K562 (cell line): ENCODE measurements at regions not wholly inside any gene's neighbourhood (a gene's known extent, or its start where the extent isn't known, plus 50 kb on each side); places are given as distances from the start of the nearest gene placed in this dataset.

Experiments
- ATAC-seq: fragments of 200-7000 bp; cut with Tn5 transposase; 3 replicates; pipeline ENCODE4 v1.9.1; 2020; ENCODE audit warnings: moderate library complexity
- BruUV-seq: library from RNA; stranded (reverse); fragments of 400-500 nt; replicated peaks from 2 replicates; lab custom pipeline; 2021; lab: Mats Ljungman, UMichigan
- CTCF ChIA-PET: fragments of 300-600 bp; formaldehyde crosslinking; extraction: SDS; loops from one replicate; lab custom pipeline; 2021; ENCODE audit warnings: low intra/inter-chr PET ratio; lab: Yijun Ruan, JAX
- POLR2A ChIA-PET: fragments of 300-600, 350-650 bp; sonication (Branson Sonifier 250); formaldehyde crosslinking; extraction: SDS; loops from one replicate; lab custom pipeline; 2021; ENCODE audit warnings: antibody characterized with exemption, inconsistent platforms; lab: Yijun Ruan, JAX
- DNase-seq, 4 experiments: peaks; one replicate each; pipeline versions ENCODE4 v3.0.0 to v3.0.0-alpha.2; 2011 to 2018; ENCODE audit warnings: low spot score in 3 of 4, mixed read lengths in 3 of 4; ENCODE audit errors: extremely low read depth in 1 of 4
- FAIRE-seq: peaks from 2 replicates; lab custom pipeline; 2011; peaks lifted over from hg19 to GRCh38; lab: Jason Lieb, UNC
- H2AFZ ChIP-seq: 2 replicates; pipeline ENCODE4 v1.6.0; 2011; ENCODE audit warnings: low read depth, low read length, control low read depth, inconsistent platforms
- H3K27ac ChIP-seq: fragments of 200-600 bp; 3 replicates; pipeline ENCODE4 v1.8.0; 2011; ENCODE audit warnings: low read depth, mild to moderate bottlenecking, control low read depth, inconsistent platforms, low read length, moderate library complexity, mixed read lengths; ENCODE audit errors: extremely low read depth
- H3K27me3 ChIP-seq, 2 experiments: fragments of 300-600 bp in 1 of 2; 2 replicates in 1 of 2; 3 replicates in 1 of 2; pipeline versions ENCODE4 v1.6.0 to v1.8.0; 2011; ENCODE audit warnings: inconsistent platforms in 2 of 2, low read length in 2 of 2, mild to moderate bottlenecking in 1 of 2, mixed read lengths in 1 of 2, moderate library complexity in 1 of 2; ENCODE audit not compliant: control insufficient read depth in 2 of 2, insufficient read depth in 2 of 2
- H3K36me3 ChIP-seq: fragments of 300-600 bp; 3 replicates; pipeline ENCODE4 v1.8.0; 2011; ENCODE audit warnings: mild to moderate bottlenecking, low read length, inconsistent platforms; ENCODE audit not compliant: control insufficient read depth, insufficient read depth
- H3K4me1 ChIP-seq, 2 experiments: fragments of 200-600 bp in 1 of 2; replicated peaks in 1 of 2; 2 replicates in 1 of 2; 3 replicates in 1 of 2; pipeline versions ENCODE4 v1.5.1 to v1.8.0; 2011; ENCODE audit warnings: inconsistent platforms in 2 of 2, low read length in 2 of 2, mild to moderate bottlenecking in 1 of 2, mixed read lengths in 1 of 2, moderate library complexity in 1 of 2; ENCODE audit not compliant: control insufficient read depth in 2 of 2, insufficient read depth in 2 of 2
- H3K4me2 ChIP-seq: 2 replicates; pipeline ENCODE4 v1.6.1; 2011; ENCODE audit warnings: low read length, control low read depth, inconsistent platforms, mixed read lengths; ENCODE audit not compliant: insufficient read depth
- H3K4me3 ChIP-seq: fragments of 200-600 bp; sonication (generic), shearing (Covaris generic); 2 replicates; pipeline ENCODE4 v1.5.1; 2016; ENCODE audit warnings: control low read depth, inconsistent platforms
- H3K79me2 ChIP-seq: fragments of 200-600 bp; 3 replicates; pipeline ENCODE4 v1.8.0; 2011; ENCODE audit warnings: low read length, inconsistent platforms; ENCODE audit not compliant: control insufficient read depth, insufficient read depth
- H3K9ac ChIP-seq, 2 experiments: 2 replicates each; pipeline versions ENCODE4 v1.6.0 to v1.6.1; 2011; ENCODE audit warnings: low read depth in 2 of 2, low read length in 2 of 2, control low read depth in 1 of 2, inconsistent platforms in 1 of 2, mild to moderate bottlenecking in 1 of 2, mixed read lengths in 1 of 2; ENCODE audit not compliant: insufficient read depth in 1 of 2
- H3K9me1 ChIP-seq: one replicate; pipeline ENCODE4 v1.6.0; 2011; ENCODE audit warnings: inconsistent platforms, mild to moderate bottlenecking, low read length, moderate library complexity; ENCODE audit not compliant: control insufficient read depth, insufficient read depth
- H3K9me3 ChIP-seq: replicated peaks from 2 replicates; pipeline ENCODE4 v1.5.1; 2011; ENCODE audit warnings: low read depth, low read length, inconsistent platforms; ENCODE audit not compliant: control insufficient read depth, insufficient read depth
- H4K20me1 ChIP-seq: replicated peaks from 2 replicates; pipeline ENCODE4 v1.6.1; 2011; ENCODE audit warnings: low read length, inconsistent platforms, mixed read lengths; ENCODE audit not compliant: control insufficient read depth, insufficient read depth
- ARNT ChIP-seq, 2 experiments: fragments of 450-650 bp; IDR thresholded peaks; 2 replicates each; pipeline ENCODE4 v1.6.1; 2016; ENCODE audit warnings: mild to moderate bottlenecking in 1 of 2
- CREB5 ChIP-seq: fragments of 250-450 bp; sonication (Bioruptor Pico); IDR thresholded peaks from 2 replicates; pipeline ENCODE4 v1.5.0; 2020; ENCODE audit warnings: mild to moderate bottlenecking
- MAFF ChIP-seq: IDR thresholded peaks from 2 replicates; pipeline ENCODE4 v1.6.1; 2012; ENCODE audit warnings: low read length, improper control_type of control experiment
- NCOA4 ChIP-seq: fragments of 450-650 bp; IDR thresholded peaks from 2 replicates; pipeline ENCODE4 v1.6.1; 2018; ENCODE audit warnings: mild to moderate bottlenecking; ENCODE audit not compliant: partially characterized antibody
- PHTF2 ChIP-seq: fragments of 250-450 bp; sonication (Bioruptor Pico); IDR thresholded peaks from 2 replicates; pipeline ENCODE4 v1.5.0; 2021; ENCODE audit warnings: mild to moderate bottlenecking
- PML ChIP-seq: IDR thresholded peaks from 2 replicates; pipeline ENCODE4 v1.6.1; 2012; ENCODE audit warnings: low read length, inconsistent platforms
- POU5F1 ChIP-seq: fragments of 150-350 bp; IDR thresholded peaks from 2 replicates; pipeline ENCODE4 v1.6.1; 2014; ENCODE audit warnings: borderline replicate concordance, low read length, low read depth, mild to moderate bottlenecking; ENCODE audit not compliant: partially characterized antibody
- TCF3 ChIP-seq: sonication (generic); formaldehyde crosslinking; IDR thresholded peaks from 2 replicates; pipeline ENCODE4 v1.4.0; 2020; ENCODE audit warnings: mild to moderate bottlenecking, missing genetic modification reagents
- TEAD4 ChIP-seq, 2 experiments: sonication (generic) in 1 of 2; formaldehyde crosslinking in 1 of 2; IDR thresholded peaks; 2 replicates each; pipeline versions ENCODE4 v1.6.1 to v1.8.0; 2012 to 2022; ENCODE audit warnings: borderline replicate concordance in 1 of 2, inconsistent platforms in 1 of 2, low read length in 1 of 2, mild to moderate bottlenecking in 1 of 2, missing genetic modification reagents in 1 of 2
- ZFPM2 ChIP-seq: fragments of 250-450 bp; sonication (Bioruptor Pico); IDR thresholded peaks from 2 replicates; pipeline ENCODE4 v1.5.1; 2022; ENCODE audit warnings: mild to moderate bottlenecking
- ZNF232 ChIP-seq: sonication (generic); formaldehyde crosslinking; IDR thresholded peaks from 2 replicates; pipeline ENCODE4 v1.8.0; 2022; ENCODE audit warnings: mild to moderate bottlenecking, missing genetic modification reagents
- ZNF316 ChIP-seq: fragments of 450-650 bp; IDR thresholded peaks from 2 replicates; pipeline ENCODE4 v1.6.1; 2016
- ZNF324 ChIP-seq: fragments of 250-450 bp; sonication (Bioruptor Pico); IDR thresholded peaks from 2 replicates; pipeline ENCODE4 v1.4.0; 2020; ENCODE audit warnings: mild to moderate bottlenecking
- ZSCAN29 ChIP-seq: fragments of 450-650 bp; IDR thresholded peaks from 2 replicates; pipeline ENCODE4 v1.6.1; 2017
- WGBS: fragments of 100-300 bp; shearing (Covaris generic); methylation state at CpG from one replicate; pipeline ENCODE4 v1.1.6; 2016; ENCODE audit warnings: low coverage, mixed read lengths; ENCODE audit not compliant: insufficient coverage; ENCODE audit errors: missing lambda C conversion rate; 5-methylcytosine and 5-hydroxymethylcytosine counted together
- in situ Hi-C: fragments of 300-500 bp; cut with MboI; formaldehyde crosslinking; loops from 4 replicates; pipeline ENCODE4 v1.15.0; 2018; ENCODE audit warnings: inconsistent platforms, mixed read lengths
- intact Hi-C: fragments of 100-400 bp; cut with micrococcal nuclease; formaldehyde crosslinking; loops from 2 replicates; pipeline ENCODE4 v1.14.2; 2022

- POLR2A ChIA-PET, result no interaction called here
Observed at GRCh38 chr16:63462316-63462715, 1426.1 kb upstream of the CDH8 start.

More at GRCh38 chr16:63462316-63462715, 1426.1 kb upstream of the CDH8 start:
- ATAC-seq (no peak), FAIRE-seq (no peak), DNase-seq (no peak)
- Histone ChIP-seq H4K20me1 (no peaks in the 10 kb centered on the region), H3K4me1 (no peaks in the 10 kb centered on the region), H3K79me2 (no peaks in the 10 kb centered on the region), H3K27ac (no peak overlapping the region), H3K4me3 (no peak overlapping the region), H3K27me3 (no peaks in the 10 kb centered on the region), H3K9me3 (no peaks in the 10 kb centered on the region), H3K4me2 (no peak overlapping the region), H3K9me1 (no peaks in the 10 kb centered on the region), H3K9ac (no peak overlapping the region), H3K36me3 (no peaks in the 10 kb centered on the region), H2AFZ (no peak overlapping the region)
- intact Hi-C loops, result no loop called here
- in situ Hi-C loops, result no loop called here
- TF ChIP-seq ZSCAN29, result no peak
- TF ChIP-seq POU5F1, result no peak
- TF ChIP-seq TEAD4 (IDR thresholded peaks at IDR 0.05; ENCODE audit: low read length), result no peak
- TF ChIP-seq TEAD4 (CRISPR knock-in tag; IDR thresholded peaks at IDR 0.05; ENCODE audit: borderline replicate concordance), result no peak
- TF ChIP-seq ZNF324 (CRISPR knock-in tag), result no peak
- TF ChIP-seq ZNF232 (CRISPR knock-in tag), result no peak
- no peak for TF ChIP-seq CREB5 (CRISPR knock-in tag)
- TF ChIP-seq ZNF316, result no peak
- no peak for TF ChIP-seq ZFPM2 (CRISPR knock-in tag)
- TF ChIP-seq TCF3 (CRISPR knock-in tag), result no peak
- no peak for TF ChIP-seq NCOA4
- no peak for TF ChIP-seq MAFF
- no peak for TF ChIP-seq ARNT (IDR thresholded peaks at IDR 0.05)
- no peak for TF ChIP-seq PHTF2 (CRISPR knock-in tag)
- TF ChIP-seq PML, result no peak
- 0% methylated on average over 1 of the region's 1 CpG for WGBS
- BruUV-seq, result no TSS peak
- CTCF ChIA-PET, result interaction anchor here (0.5 kb wide), 1 partner anchor 1656 kb away, joined by 3 read pairs; no protein-coding TSS in a partner anchor
